Body of pancreas (tissue), 4 donors: ENCODE measurements at regions not wholly inside any gene's neighbourhood (a gene's known extent, or its start where the extent isn't known, plus 50 kb on each side); places are given as distances from the start of the nearest gene placed in this dataset.

ENCODE experiments used
- ATAC-seq: fragments of 150-250 bp; one replicate; pipeline ENCODE4 v1.9.1; 2016
- DNase-seq, 4 donors: peaks; one replicate each; pipeline ENCODE4 v3.0.0-alpha.2; 2019
- H3K27ac ChIP-seq, 4 donors: fragments of 200-600 bp; sonication (generic); 1 replicate in 3 of 4; 2 replicates in 1 of 4; pipeline versions ENCODE4 v1.5.1 to v1.6.1; 2016 to 2019; ENCODE audit warnings: mild to moderate bottlenecking in 1 of 4, mixed read lengths in 1 of 4, moderate library complexity in 1 of 4
- H3K27me3 ChIP-seq, 2 donors: fragments of 200-600 bp; sonication (generic); one replicate each; pipeline ENCODE4 v1.6.0; 2016; ENCODE audit warnings: mild to moderate bottlenecking in 1 of 2
- H3K36me3 ChIP-seq, 2 donors: fragments of 200-600 bp; sonication (generic); replicated peaks in 1 of 2; 2 replicates each; pipeline ENCODE4 v1.5.1; 2016; ENCODE audit warnings: low read depth in 2 of 2; ENCODE audit not compliant: insufficient read depth in 1 of 2
- H3K4me1 ChIP-seq: fragments of 200-600 bp; sonication (generic); one replicate; pipeline ENCODE4 v1.6.0; 2016
- H3K4me3 ChIP-seq, 2 donors: fragments of 200-600 bp; sonication (generic); 1 replicate in 1 of 2; 2 replicates in 1 of 2; pipeline ENCODE4 v1.5.1; 2016 to 2019
- H3K9me3 ChIP-seq, 3 donors: fragments of 200-600 bp; sonication (generic); 1 replicate in 2 of 3; 2 replicates in 1 of 3; pipeline ENCODE4 v1.5.1; 2016
- CTCF ChIP-seq, 7 experiments: fragments of 450-650 bp in 4 of 7; fragments of 200-600 bp in 3 of 7; sonication (generic) in 3 of 7; IDR thresholded peaks; one replicate each; pipeline ENCODE4 v1.5.1; 2016 to 2019; ENCODE audit warnings: antibody characterized with exemption in 7 of 7
- POLR2A ChIP-seq, 3 donors: fragments of 450-650 bp; IDR thresholded peaks; one replicate each; pipeline ENCODE4 v1.6.1; 2016; ENCODE audit warnings: antibody characterized with exemption in 3 of 3, mild to moderate bottlenecking in 2 of 3
- WGBS, 2 donors: methylation state at CpG; one replicate each; pipeline ENCODE4 v1.1.5; 2017; 5-methylcytosine and 5-hydroxymethylcytosine counted together
- intact Hi-C: fragments of 100-400 bp; cut with DNase I; formaldehyde crosslinking; loops from one replicate; pipeline ENCODE4 v1.15.1; 2023

GRCh38 chr7:33742999-33743587, 162.2 kb upstream of the BMPER start:
- Histone ChIP-seq H3K27me3 (no peaks in the 10 kb centered on the region), H3K27ac (no peak overlapping the region), H3K36me3 (no peaks in the 10 kb centered on the region), H3K4me1 (no peaks in the 10 kb centered on the region), H3K4me3 (no peak overlapping the region), H3K9me3 (no peaks in the 10 kb centered on the region)
- TF ChIP-seq CTCF (IDR thresholded peaks at IDR 0.05) (no peak), POLR2A (IDR thresholded peaks at IDR 0.05) (no peak)
- ATAC-seq = no peak
- 80 to 96% methylated on average over 4 of the region's 4 CpGs for WGBS, 2 donors
- intact Hi-C loops = no loop called here
- no peak for DNase-seq

- Histone ChIP-seq H3K4me1 (no peaks in the 10 kb centered on the region), H3K9me3 (no peaks in the 10 kb centered on the region), H3K4me3 (no peak overlapping the region), H3K36me3 (no peaks in the 10 kb centered on the region), H3K27ac (no peak overlapping the region), H3K27me3 (no peaks in the 10 kb centered on the region)
- 82 to 83% methylated on average over 5 of the region's 5 CpGs for WGBS, 2 donors
- intact Hi-C loops = no loop called here
- DNase-seq = no peak
- TF ChIP-seq CTCF (IDR thresholded peaks at IDR 0.05) (no peak), POLR2A (IDR thresholded peaks at IDR 0.05) (no peak)
- peak; percentile 33 for ATAC-seq
Observed at GRCh38 chr7:33743594-33743993, 161.7 kb upstream of the BMPER start.

- no peak overlapping the region for H3K27ac ChIP-seq
- H3K27me3 ChIP-seq = no peaks in the 10 kb centered on the region
- ATAC-seq (no peak), DNase-seq (no peak)
- no peaks in the 10 kb centered on the region for H3K36me3 ChIP-seq
- intact Hi-C loops = no loop called here
- no peak overlapping the region for H3K4me3 ChIP-seq
- 86 to 89% methylated on average over 3 of the region's 3 CpGs for WGBS, 2 donors
- no peaks in the 10 kb centered on the region for H3K9me3 ChIP-seq
- H3K4me1 ChIP-seq = no peaks in the 10 kb centered on the region
- TF ChIP-seq POLR2A (IDR thresholded peaks at IDR 0.05) (no peak), CTCF (IDR thresholded peaks at IDR 0.05) (no peak)
Observed at GRCh38 chr7:33744293-33745075, 160.9 kb upstream of the BMPER start.

GRCh38 chr7:33745934-33746333, 159.4 kb upstream of the BMPER start:
- no peak for TF ChIP-seq CTCF (IDR thresholded peaks at IDR 0.05)
- TF ChIP-seq POLR2A (IDR thresholded peaks at IDR 0.05) = no peak
- Histone ChIP-seq H3K36me3 (no peaks in the 10 kb centered on the region), H3K4me1 (no peaks in the 10 kb centered on the region), H3K27ac (no peak overlapping the region), H3K4me3 (no peak overlapping the region), H3K27me3 (no peaks in the 10 kb centered on the region), H3K9me3 (no peaks in the 10 kb centered on the region)
- ATAC-seq = no peak
- 65 to 70% methylated on average over 3 of the region's 3 CpGs for WGBS, 2 donors
- intact Hi-C loops = no loop called here
- DNase-seq = no peak

- H3K9me3 ChIP-seq = no peaks in the 10 kb centered on the region
- no peak for DNase-seq
- 48 to 64% methylated on average over 2 to 7 of the region's 7 CpGs for WGBS, 2 donors
- H3K27me3 ChIP-seq = no peaks in the 10 kb centered on the region
- ATAC-seq = no peak
- TF ChIP-seq CTCF (IDR thresholded peaks at IDR 0.05) (no peak), POLR2A (IDR thresholded peaks at IDR 0.05) (no peak)
- no peak overlapping the region for H3K27ac ChIP-seq
- intact Hi-C loops = no loop called here
- no peaks in the 10 kb centered on the region for H3K4me1 ChIP-seq
- no peak overlapping the region for H3K4me3 ChIP-seq
- H3K36me3 ChIP-seq = no peaks in the 10 kb centered on the region
Observed at GRCh38 chr7:33748793-33749192, 156.5 kb upstream of the BMPER start.
